ENCODE measurements at regions not wholly inside any gene's neighbourhood (a gene's known extent, or its start where the extent isn't known, plus 50 kb on each side); places are given as distances from the start of the nearest gene placed in this dataset.

- no peak for TF ChIP-seq POLR2A (IDR thresholded peaks at IDR 0.05)
- TF ChIP-seq, protein P1, sequence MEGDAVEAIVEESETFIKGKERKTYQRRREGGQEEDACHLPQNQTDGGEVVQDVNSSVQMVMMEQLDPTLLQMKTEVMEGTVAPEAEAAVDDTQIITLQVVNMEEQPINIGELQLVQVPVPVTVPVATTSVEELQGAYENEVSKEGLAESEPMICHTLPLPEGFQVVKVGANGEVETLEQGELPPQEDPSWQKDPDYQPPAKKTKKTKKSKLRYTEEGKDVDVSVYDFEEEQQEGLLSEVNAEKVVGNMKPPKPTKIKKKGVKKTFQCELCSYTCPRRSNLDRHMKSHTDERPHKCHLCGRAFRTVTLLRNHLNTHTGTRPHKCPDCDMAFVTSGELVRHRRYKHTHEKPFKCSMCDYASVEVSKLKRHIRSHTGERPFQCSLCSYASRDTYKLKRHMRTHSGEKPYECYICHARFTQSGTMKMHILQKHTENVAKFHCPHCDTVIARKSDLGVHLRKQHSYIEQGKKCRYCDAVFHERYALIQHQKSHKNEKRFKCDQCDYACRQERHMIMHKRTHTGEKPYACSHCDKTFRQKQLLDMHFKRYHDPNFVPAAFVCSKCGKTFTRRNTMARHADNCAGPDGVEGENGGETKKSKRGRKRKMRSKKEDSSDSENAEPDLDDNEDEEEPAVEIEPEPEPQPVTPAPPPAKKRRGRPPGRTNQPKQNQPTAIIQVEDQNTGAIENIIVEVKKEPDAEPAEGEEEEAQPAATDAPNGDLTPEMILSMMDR (IDR thresholded peaks at IDR 0.05) = no peak
Measured at GRCh38 chr7:116145245-116145852, 65.0 kb upstream of the TES start.

Measured in testis (tissue), 2 donors.